Endothelial cell (in vitro differentiated cells): ENCODE measurements at regions not wholly inside any gene's neighbourhood (a gene's known extent, or its start where the extent isn't known, plus 50 kb on each side); places are given as distances from the start of the nearest gene placed in this dataset.

ENCODE experiments used
- DNase-seq: peaks from one replicate; pipeline ENCODE4 v3.0.0; 2021; ENCODE audit warnings: low spot score
- H3K27ac Mint-ChIP-seq: one replicate; pipeline ENCODE4 v1.8.0; 2021; ENCODE audit warnings: mixed read lengths, inconsistent platforms; ENCODE audit not compliant: unreplicated experiment
- H3K27me3 Mint-ChIP-seq: one replicate; pipeline ENCODE4 v1.8.0; 2021; ENCODE audit warnings: mild to moderate bottlenecking, moderate library complexity, mixed read lengths, inconsistent platforms; ENCODE audit not compliant: unreplicated experiment
- H3K36me3 Mint-ChIP-seq: one replicate; pipeline ENCODE4 v1.8.0; 2021; ENCODE audit warnings: mild to moderate bottlenecking, low read depth, mixed read lengths, inconsistent platforms; ENCODE audit not compliant: unreplicated experiment
- H3K4me1 Mint-ChIP-seq: one replicate; pipeline ENCODE4 v1.8.0; 2021; ENCODE audit warnings: mild to moderate bottlenecking, mixed read lengths, inconsistent platforms; ENCODE audit not compliant: unreplicated experiment
- H3K4me3 Mint-ChIP-seq: one replicate; pipeline ENCODE4 v1.8.0; 2021; ENCODE audit warnings: mild to moderate bottlenecking, mixed read lengths, inconsistent platforms; ENCODE audit not compliant: unreplicated experiment
- H3K9me3 Mint-ChIP-seq: one replicate; pipeline ENCODE4 v1.8.0; 2021; ENCODE audit warnings: mixed read lengths, inconsistent platforms; ENCODE audit not compliant: unreplicated experiment
- TF ChIP-seq, protein P1 (sequence below): fragments of 200-600 bp; sonication (generic); IDR thresholded peaks from one replicate; pipeline ENCODE4 v1.5.0; 2021; ENCODE audit warnings: antibody characterized with exemption; ENCODE audit not compliant: unreplicated experiment

DNA sequence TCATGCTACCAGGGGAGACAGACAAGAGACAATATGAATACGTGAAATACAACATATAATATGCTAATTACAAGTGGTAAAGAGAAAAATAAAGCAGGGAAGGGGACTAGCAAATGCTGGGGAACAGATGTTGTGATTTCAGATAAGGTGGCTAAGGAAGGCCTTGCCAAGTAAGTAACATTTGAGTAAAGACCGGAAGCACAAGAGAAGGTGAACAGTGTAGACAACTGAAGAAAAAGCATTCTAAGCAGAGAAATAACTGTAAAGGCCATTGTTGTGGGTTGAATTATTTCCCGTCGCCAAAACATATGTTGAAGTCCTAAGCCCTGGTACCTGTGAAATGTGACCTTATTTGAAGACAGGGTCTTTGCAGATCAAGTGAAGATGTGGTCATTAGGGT, 63.7 kb upstream of the EED start:
- Mint-ChIP-seq H3K9me3 (no peaks in the 10 kb centered on the region), H3K27me3 (no peaks in the 10 kb centered on the region), H3K27ac (no peak overlapping the region), H3K4me3 (no peak overlapping the region), H3K36me3 (no peaks in the 10 kb centered on the region), H3K4me1 (peaks cover 18% of the 10 kb centered on the region)
- TF ChIP-seq, protein P1, sequence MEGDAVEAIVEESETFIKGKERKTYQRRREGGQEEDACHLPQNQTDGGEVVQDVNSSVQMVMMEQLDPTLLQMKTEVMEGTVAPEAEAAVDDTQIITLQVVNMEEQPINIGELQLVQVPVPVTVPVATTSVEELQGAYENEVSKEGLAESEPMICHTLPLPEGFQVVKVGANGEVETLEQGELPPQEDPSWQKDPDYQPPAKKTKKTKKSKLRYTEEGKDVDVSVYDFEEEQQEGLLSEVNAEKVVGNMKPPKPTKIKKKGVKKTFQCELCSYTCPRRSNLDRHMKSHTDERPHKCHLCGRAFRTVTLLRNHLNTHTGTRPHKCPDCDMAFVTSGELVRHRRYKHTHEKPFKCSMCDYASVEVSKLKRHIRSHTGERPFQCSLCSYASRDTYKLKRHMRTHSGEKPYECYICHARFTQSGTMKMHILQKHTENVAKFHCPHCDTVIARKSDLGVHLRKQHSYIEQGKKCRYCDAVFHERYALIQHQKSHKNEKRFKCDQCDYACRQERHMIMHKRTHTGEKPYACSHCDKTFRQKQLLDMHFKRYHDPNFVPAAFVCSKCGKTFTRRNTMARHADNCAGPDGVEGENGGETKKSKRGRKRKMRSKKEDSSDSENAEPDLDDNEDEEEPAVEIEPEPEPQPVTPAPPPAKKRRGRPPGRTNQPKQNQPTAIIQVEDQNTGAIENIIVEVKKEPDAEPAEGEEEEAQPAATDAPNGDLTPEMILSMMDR = no peak
- no peak for DNase-seq

DNA sequence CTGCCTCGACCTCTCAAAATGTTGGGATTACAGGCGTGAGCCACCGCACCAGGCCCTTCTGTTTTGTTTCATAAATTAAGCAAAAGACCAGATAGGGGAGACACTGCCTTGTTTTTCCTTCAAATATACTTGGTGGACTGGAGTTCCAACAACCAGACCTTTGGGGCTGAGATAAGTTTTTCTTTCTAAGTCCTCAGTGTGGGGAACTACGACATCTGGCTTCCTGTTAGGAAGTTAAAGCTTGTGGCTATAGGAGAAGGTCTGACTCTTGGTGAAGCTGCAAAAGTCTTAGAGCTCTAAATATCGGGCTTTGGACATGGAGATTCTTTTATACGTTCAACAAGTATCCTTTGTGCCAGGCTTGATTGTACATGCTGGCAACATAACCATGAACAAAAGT, 64.1 kb upstream of the EED start:
- H3K4me3 Mint-ChIP-seq = no peak overlapping the region
- TF ChIP-seq, protein P1 = no peak
- H3K9me3 Mint-ChIP-seq = no peaks in the 10 kb centered on the region
- peaks cover 18% of the 10 kb centered on the region for H3K4me1 Mint-ChIP-seq
- H3K27ac Mint-ChIP-seq = no peak overlapping the region
- no peak for DNase-seq
- H3K36me3 Mint-ChIP-seq = no peaks in the 10 kb centered on the region
- H3K27me3 Mint-ChIP-seq = no peaks in the 10 kb centered on the region

DNA sequence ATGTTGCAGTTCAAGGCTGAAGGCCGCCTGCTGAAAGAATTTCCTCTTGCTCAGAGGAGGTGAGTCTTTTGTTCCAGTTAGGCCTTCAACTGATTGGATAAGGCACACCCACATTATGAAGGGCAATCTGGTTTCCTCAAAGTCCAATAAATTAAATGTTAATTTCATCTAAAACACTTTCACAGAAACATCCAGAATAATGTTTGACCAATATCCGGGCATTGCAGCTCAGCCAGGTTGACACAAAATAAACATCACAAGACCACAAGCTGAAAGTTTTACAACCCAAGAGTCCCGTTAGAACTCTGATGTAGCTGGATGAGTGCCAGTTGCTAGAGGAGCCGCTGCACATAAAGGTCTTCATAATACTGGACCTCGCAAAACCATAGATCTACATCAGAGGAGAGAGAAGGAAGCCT, 64.9 kb upstream of the EED start:
- no peak overlapping the region for H3K4me3 Mint-ChIP-seq
- H3K4me1 Mint-ChIP-seq = peaks cover 12% of the 10 kb centered on the region
- no peaks in the 10 kb centered on the region for H3K9me3 Mint-ChIP-seq
- H3K27me3 Mint-ChIP-seq = no peaks in the 10 kb centered on the region
- TF ChIP-seq, protein P1 = no peak
- no peak for DNase-seq
- no peaks in the 10 kb centered on the region for H3K36me3 Mint-ChIP-seq
- H3K27ac Mint-ChIP-seq = no peak overlapping the region

DNA sequence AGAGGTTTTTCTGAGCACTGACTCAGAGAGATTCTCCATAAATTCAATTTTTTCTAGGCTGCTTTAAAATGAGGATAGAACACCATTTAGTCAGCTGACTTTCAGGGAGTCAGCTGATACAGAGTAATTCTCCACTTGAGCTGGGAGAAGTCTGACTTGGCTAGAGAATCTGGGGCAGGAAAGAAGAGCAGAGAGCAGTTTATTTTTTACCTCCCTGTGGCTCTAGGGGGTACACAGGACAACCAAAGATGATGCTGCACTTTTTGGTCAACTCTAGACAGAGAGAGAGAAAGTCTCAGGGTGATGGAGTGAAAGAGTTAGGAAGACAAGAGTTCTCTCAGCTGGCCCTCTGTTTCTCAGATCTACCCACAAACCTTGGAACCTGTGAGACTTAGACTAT, 67.3 kb upstream of the EED start:
- Mint-ChIP-seq H3K27me3 (no peaks in the 10 kb centered on the region), H3K36me3 (no peaks in the 10 kb centered on the region), H3K27ac (no peak overlapping the region), H3K9me3 (no peaks in the 10 kb centered on the region), H3K4me1 (peaks cover 10% of the 10 kb centered on the region), H3K4me3 (no peak overlapping the region)
- TF ChIP-seq, protein P1 = no peak
- no peak for DNase-seq

DNA sequence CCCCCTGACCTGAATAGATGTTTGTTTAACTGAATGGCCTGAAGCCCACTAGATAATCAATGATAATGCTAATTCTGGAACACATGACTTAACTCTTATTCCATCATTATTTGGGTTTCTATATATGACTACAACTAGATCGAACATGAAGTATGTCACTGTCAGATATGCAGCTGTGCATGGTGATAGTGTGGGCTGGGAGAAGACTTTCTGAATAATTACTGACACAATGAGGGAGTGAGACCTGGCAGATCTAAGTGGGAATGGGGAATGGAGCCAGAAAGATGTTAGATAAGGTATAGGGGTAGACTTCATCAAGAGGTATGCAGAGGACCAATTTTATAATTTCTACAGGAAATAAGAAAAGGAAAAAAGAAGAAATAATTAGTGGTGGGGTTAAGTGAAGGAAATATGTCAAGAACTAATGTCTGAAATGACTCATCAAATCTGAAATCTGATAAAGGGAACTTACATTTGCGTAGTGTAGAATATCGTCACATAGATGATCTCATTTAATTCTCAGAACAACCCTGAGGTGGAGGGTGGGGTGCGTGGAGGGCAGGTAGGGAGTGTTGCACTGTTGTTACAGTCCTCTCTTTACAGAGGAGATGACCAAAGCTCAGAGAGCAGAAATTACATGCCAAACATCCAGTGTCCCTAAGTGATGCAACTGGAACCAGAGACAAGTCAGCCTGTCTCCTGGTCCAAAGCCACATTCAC, 68.2 kb upstream of the EED start:
- Mint-ChIP-seq H3K27ac (no peak overlapping the region), H3K4me1 (peaks cover 10% of the 10 kb centered on the region), H3K27me3 (no peaks in the 10 kb centered on the region), H3K9me3 (no peaks in the 10 kb centered on the region), H3K4me3 (no peak overlapping the region), H3K36me3 (no peaks in the 10 kb centered on the region)
- DNase-seq = no peak
- TF ChIP-seq, protein P1 = no peak
